ENCODE measurements at regions not wholly inside any gene's neighbourhood (a gene's known extent, or its start where the extent isn't known, plus 50 kb on each side); places are given as distances from the start of the nearest gene placed in this dataset.

- in situ Hi-C loops (cut with MboI; ENCODE audit: low sequenced_read_pairs) = no loop called here
Observed at GRCh38 chr1:96340686-96341085, 380.9 kb upstream of the PTBP2 start.

GRCh38 chr1:96346719-96347118 is 374.9 kb upstream of the PTBP2 start:
- in situ Hi-C loops (cut with MboI; ENCODE audit: low sequenced_read_pairs) = no loop called here

- in situ Hi-C loops (cut with MboI; ENCODE audit: low sequenced_read_pairs) = no loop called here
Observed at GRCh38 chr1:96349896-96350295, 371.7 kb upstream of the PTBP2 start.

GRCh38 chr1:96352733-96353132 is 368.9 kb upstream of the PTBP2 start:
- in situ Hi-C loops (cut with MboI; ENCODE audit: low sequenced_read_pairs) = no loop called here

GRCh38 chr1:96355521-96355920 is 366.1 kb upstream of the PTBP2 start:
- in situ Hi-C loops (cut with MboI; ENCODE audit: low sequenced_read_pairs) = no loop called here

- in situ Hi-C loops (cut with MboI; ENCODE audit: low sequenced_read_pairs) = no loop called here
Observed at GRCh38 chr1:96355961-96356360, 365.6 kb upstream of the PTBP2 start.

GRCh38 chr1:96357141-96357765 is 364.3 kb upstream of the PTBP2 start:
- in situ Hi-C loops (cut with MboI; ENCODE audit: low sequenced_read_pairs) = no loop called here

- in situ Hi-C loops (cut with MboI; ENCODE audit: low sequenced_read_pairs) = no loop called here
Observed at GRCh38 chr1:96358057-96358456, 363.5 kb upstream of the PTBP2 start.

- in situ Hi-C loops (cut with MboI; ENCODE audit: low sequenced_read_pairs) = no loop called here
Observed at GRCh38 chr1:96360036-96360795, 361.4 kb upstream of the PTBP2 start.

GRCh38 chr1:96361271-96361856 is 360.2 kb upstream of the PTBP2 start:
- in situ Hi-C loops (cut with MboI; ENCODE audit: low sequenced_read_pairs) = no loop called here

- in situ Hi-C loops (cut with MboI; ENCODE audit: low sequenced_read_pairs) = no loop called here
Observed at GRCh38 chr1:96361961-96362360, 359.6 kb upstream of the PTBP2 start.

GRCh38 chr1:96362623-96363022 is 359.0 kb upstream of the PTBP2 start:
- in situ Hi-C loops (cut with MboI; ENCODE audit: low sequenced_read_pairs) = no loop called here

- in situ Hi-C loops (cut with MboI; ENCODE audit: low sequenced_read_pairs) = no loop called here
Observed at GRCh38 chr1:96363826-96364225, 357.8 kb upstream of the PTBP2 start.

- in situ Hi-C loops (cut with MboI; ENCODE audit: low sequenced_read_pairs) = no loop called here
Observed at GRCh38 chr1:96364576-96364975, 357.0 kb upstream of the PTBP2 start.

GRCh38 chr1:96365076-96365475 is 356.5 kb upstream of the PTBP2 start:
- in situ Hi-C loops (cut with MboI; ENCODE audit: low sequenced_read_pairs) = no loop called here

- in situ Hi-C loops (cut with MboI; ENCODE audit: low sequenced_read_pairs) = no loop called here
Observed at GRCh38 chr1:96365596-96366390, 355.8 kb upstream of the PTBP2 start.

GRCh38 chr1:96366516-96366915 is 355.1 kb upstream of the PTBP2 start:
- in situ Hi-C loops (cut with MboI; ENCODE audit: low sequenced_read_pairs) = no loop called here

- in situ Hi-C loops (cut with MboI; ENCODE audit: low sequenced_read_pairs) = no loop called here
Observed at GRCh38 chr1:96367791-96368190, 353.8 kb upstream of the PTBP2 start.

- in situ Hi-C loops (cut with MboI; ENCODE audit: low sequenced_read_pairs) = no loop called here
Observed at GRCh38 chr1:96370757-96371156, 350.8 kb upstream of the PTBP2 start.

GRCh38 chr1:96372881-96373280 is 348.7 kb upstream of the PTBP2 start:
- in situ Hi-C loops (cut with MboI; ENCODE audit: low sequenced_read_pairs) = no loop called here

GRCh38 chr1:96374076-96374762 is 347.4 kb upstream of the PTBP2 start:
- in situ Hi-C loops (cut with MboI; ENCODE audit: low sequenced_read_pairs) = no loop called here
